HG03460 (cell line): ENCODE measurements at regions not wholly inside any gene's neighbourhood (a gene's known extent, or its start where the extent isn't known, plus 50 kb on each side); places are given as distances from the start of the nearest gene placed in this dataset.
"Not testable (repeated sequence)": the region's sequence is repeated elsewhere in the genome, so short reads cannot be mapped to it uniquely, and the experiment has no call there.

ENCODE experiments used
- ATAC-seq: cut with Tn5 transposase; IDR thresholded peaks from one replicate; pipeline ENCODE4 v1.9.1; 2021; ENCODE audit not compliant: unreplicated experiment

DNA sequence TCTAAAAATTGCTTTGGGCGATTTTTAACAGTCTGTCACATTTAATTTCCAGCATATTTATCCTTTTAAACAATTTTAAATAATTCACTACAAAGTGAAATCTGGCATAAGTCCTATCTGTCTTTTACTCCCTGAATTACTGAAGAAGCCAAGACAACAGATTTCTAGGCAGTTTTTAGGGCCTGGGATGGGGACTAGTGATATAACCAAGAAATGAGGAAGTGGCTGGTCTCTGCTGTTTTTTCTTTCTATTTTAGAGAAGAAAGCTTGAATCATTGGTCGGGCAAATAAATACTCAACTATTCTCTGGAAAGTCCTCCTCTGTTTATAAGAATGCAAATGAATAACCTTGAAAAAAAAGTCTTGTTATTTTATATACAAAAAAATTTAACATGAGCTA, 79.7 kb upstream of the SSBP2 start:
- no peak for ATAC-seq

- ATAC-seq = no peak
Observed at GRCh38 chr5:81829242-81829641, 78.3 kb upstream of the SSBP2 start.

GRCh38 chr5:81827500-81827899, 76.6 kb upstream of the SSBP2 start:
- no peak for ATAC-seq

DNA sequence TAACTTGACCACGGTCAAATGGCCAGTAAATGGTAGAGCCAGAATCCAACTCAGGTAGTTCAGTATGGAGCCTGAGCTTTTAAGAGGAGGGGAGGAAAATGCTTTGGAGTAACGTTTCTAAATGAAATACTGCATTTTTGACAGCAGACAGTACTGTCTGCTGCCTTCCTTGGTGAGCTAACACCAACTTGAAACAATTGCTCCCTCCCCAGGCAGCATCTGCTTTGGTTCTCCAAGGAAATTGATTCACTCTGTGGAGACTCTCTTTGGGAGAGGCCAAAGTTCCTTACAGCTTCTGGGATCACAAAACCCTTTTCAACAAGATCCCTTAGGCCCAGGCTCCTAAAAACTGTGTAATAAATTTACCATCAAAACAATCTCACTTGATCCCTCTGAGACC, 75.2 kb upstream of the SSBP2 start:
- ATAC-seq = no peak

DNA sequence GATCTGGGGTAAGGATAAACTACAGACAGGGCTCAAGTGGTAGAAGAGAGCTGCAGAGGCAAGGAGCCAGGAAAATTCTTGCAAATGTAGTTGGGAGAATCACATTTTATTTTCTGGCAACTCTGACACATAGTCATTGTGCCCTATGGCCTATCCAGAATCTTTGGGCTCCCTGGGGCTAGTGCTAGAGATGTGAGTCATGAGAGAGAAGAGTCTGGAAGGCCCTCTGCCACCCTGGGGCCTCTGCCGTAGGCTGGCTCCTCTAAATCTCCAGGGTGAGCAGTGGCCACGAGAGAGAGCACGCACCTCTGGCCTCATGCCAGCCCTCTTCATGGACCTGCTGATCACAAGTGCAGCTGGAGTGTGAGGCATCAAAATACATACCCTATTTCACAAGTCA, 74.3 kb upstream of the SSBP2 start:
- no peak for ATAC-seq

- ATAC-seq = not testable (repeated sequence)
Observed at GRCh38 chr5:81823736-81824135, 72.8 kb upstream of the SSBP2 start.

- no peak for ATAC-seq
Observed at GRCh38 chr5:81820863-81821262, 70.0 kb upstream of the SSBP2 start.

DNA sequence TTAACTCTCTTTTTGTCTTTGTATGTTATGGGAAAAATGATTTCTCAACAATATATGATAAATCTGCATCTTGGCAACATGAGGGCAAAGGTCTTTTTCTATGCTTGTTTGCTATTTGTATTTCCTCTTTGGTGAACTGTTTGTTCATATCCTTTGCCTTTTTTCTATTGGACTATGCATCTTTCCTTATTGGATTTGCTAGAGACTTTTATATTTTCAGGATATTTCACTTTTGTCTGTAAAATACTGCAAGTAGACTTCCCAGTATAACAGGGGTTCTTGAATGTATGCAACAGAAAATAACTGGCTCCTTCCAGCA, 69.4 kb upstream of the SSBP2 start:
- ATAC-seq = no peak

DNA sequence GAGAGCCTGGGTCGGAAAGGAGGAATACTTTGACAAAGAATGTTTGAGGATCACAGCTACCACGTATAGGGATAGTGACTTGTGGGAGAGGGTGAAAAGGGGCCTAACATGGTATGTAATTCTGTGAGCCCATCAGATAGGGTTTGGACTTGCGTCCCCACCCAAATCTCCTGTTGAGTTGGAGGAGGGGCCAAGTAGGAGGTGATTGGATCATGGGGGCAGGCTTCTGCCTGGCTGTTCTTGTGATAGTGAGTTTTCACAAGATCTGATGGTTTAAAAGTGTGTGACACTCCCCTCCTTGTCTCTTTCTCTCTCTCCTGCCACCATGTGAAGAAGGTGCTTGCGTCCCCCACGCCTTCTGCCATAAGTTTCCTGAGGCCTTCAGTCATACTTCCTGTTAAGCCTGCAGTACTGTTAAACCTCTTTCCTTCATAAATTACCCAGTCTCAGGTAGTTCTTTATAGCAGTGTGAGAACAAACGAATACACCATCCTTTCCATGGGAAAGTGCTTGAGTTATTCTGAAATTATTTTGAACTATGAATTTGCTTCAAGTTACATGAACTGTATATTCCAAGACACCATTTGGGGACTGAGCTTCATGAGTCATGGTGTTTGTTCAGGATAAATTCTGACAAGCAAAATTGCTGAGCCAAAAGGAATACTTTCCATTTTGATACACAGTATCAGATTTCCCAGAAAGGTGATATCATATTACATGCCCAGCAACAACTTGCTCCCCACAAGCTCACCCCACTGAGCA, 68.8 kb upstream of the SSBP2 start:
- ATAC-seq = no peak

DNA sequence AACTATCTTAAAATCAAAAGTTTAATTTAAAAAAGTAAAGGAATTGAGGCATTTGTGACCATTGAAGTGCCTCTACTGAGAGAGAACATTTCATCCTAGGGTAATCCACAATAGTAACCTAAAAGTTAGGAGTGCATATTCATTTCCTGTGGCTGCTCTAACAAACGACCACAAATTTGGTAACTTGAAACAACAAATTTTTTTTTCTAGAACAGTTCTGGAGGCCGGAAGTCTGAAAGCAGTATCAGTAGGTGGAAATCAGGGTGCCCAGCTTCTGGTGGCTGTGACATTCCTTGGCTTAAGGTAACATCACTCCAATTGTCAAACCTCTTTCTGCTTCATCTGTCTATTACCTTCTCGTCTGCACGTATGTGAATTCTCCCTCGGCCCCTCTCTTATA, 67.1 kb upstream of the SSBP2 start:
- no peak for ATAC-seq

DNA sequence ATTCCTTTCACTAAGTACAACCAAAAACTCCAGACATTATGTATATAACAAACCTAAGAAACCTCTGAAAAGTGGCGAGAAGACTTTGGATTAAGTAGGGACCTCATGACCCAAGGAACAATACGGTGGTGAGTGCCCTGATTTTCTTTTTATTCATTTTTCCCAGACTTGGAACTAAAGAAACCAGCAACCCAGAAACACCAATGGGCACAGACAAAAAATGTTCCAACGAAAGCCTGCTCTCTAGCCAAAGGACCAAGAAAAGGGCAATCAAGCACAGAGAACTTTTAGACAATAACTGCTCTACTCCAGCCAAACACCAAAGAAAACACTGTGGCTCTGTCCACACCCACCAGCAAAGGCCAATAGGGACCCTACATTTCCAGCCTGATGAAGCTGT, 66.2 kb upstream of the SSBP2 start:
- no peak for ATAC-seq

DNA sequence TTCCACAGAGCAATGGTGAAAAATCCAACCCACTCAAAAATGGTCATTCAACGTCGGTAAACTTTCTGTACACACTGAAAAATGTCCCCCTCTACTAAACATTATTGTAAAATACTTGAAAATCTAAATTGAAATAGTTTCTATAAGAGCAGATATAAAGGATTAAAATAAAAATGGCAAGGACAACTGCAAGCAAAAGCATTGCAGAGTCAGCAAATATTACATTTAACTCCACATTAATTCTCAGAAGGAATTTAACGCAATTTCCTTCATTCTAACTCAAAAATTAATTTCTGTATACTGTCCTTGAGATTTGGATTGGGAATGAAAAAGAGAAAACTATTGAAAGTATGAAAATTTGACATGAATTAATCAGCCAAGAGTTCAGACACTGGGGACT, 64.4 kb upstream of the SSBP2 start:
- ATAC-seq = no peak

DNA sequence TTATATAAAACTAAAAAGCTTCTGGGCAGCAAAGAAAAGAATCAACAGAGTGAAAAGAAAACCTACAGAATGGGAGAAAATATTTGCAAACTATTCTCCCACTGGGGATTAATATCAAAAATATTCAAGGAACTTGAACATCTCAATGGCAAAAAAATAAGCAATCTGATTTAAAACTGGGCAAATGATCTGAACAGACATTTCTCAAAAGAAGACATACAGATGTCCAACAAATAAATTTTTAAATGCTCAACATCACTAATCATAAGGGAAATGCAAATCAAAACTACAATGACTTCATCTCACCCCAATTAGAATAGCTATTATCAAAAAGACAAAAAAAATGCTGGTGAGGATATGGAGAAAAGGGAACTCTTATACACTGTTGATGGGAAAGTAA, 57.2 kb upstream of the SSBP2 start:
- ATAC-seq = no peak

DNA sequence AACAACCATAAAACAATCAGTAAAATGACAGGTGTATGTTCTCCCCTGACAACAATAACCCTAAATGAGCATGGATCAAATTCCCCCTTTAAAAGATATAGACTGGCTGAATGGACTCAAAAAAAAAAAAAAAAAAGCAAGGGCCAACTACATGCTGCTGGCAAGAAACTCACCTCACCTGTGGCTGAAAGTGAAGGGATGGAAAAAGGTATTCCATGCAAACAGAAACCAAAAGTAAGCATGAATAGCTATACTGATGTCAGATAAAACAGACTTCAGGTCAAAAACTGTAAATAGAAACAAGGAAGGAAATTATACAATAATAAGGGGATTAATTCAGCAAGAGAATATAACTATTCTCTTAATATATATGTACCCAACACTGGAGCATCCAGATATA, 54.2 kb upstream of the SSBP2 start:
- no peak for ATAC-seq

DNA sequence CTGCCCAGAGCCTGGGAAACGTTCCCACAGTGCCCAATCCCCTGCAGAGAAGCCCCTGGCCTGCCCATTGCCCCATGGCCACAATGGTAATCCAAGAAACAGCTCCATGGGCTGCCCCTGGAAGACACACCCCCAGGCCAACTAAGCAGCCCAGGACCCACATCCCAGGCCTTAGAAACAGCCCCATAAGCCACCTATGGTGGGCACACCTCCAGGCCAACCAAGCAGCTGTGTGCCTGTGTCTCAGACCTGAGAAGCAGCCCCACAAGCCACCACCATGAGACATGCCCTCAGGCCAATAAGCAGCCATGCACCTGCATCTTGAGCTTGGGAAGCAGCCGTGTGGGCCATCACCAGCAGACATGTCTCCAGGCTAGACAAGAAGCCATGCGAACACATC, 52.9 kb upstream of the SSBP2 start:
- no peak for ATAC-seq

GRCh38 chr5:81802625-81803024, 51.7 kb upstream of the SSBP2 start:
- ATAC-seq = no peak

GRCh38 chr5:81802020-81802419, 51.1 kb upstream of the SSBP2 start:
- ATAC-seq = no peak

DNA sequence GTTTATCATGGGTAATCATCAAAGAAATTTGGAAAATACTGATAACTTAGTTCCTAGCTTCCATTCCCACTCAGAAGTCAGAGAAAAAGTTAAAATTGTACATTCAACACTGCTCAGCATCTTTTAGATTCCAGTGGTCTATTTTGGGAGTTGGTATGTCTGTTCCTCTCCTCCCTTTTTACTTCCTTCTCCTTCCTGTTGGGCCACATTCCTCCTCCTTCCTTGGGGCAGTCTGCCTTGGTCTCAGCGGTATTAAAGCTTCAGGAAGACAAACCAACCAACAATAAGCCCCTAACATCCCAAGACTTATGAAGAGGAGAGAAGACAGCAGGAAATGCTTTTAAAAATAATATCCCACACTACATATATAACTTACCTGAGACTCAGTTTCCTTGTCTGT, 49.9 kb upstream of the SSBP2 start:
- no peak for ATAC-seq
